Endothelial cell of umbilical vein (primary cell): ENCODE measurements at regions not wholly inside any gene's neighbourhood (a gene's known extent, or its start where the extent isn't known, plus 50 kb on each side); places are given as distances from the start of the nearest gene placed in this dataset.

ENCODE experiments used
- BruUV-seq: library from RNA; stranded (reverse); fragments of 400-500 nt; replicated peaks from 2 replicates; lab custom pipeline; 2021; lab: Mats Ljungman, UMichigan
- CTCF ChIA-PET: fragments of 300-600, 350-600 bp; sonication (Branson Sonifier 250); formaldehyde crosslinking; loops from one replicate; lab custom pipeline; 2021; ENCODE audit warnings: antibody characterized with exemption, inconsistent platforms; lab: Charles Lee
- POLR2A ChIA-PET: fragments of 300-600, 350-600 bp; sonication (Branson Sonifier 250); formaldehyde crosslinking; loops from one replicate; lab custom pipeline; 2021; ENCODE audit warnings: antibody characterized with exemption, inconsistent platforms; lab: Charles Lee
- DNase-seq: peaks from one replicate; pipeline ENCODE4 v3.0.0-alpha.2; 2011; ENCODE audit warnings: low read depth, low spot score
- FAIRE-seq: peaks from 2 replicates; lab custom pipeline; 2011; peaks lifted over from hg19 to GRCh38; lab: Jason Lieb, UNC
- H2AFZ ChIP-seq: 2 replicates; pipeline ENCODE4 v1.6.0; 2012; ENCODE audit warnings: low read depth, low read length, control low read depth, inconsistent platforms
- H3K27ac ChIP-seq: 2 replicates; pipeline ENCODE4 v1.5.1; 2011; ENCODE audit warnings: low read depth, mild to moderate bottlenecking, control low read depth, low read length, moderate library complexity; ENCODE audit not compliant: insufficient read depth
- H3K27me3 ChIP-seq, 2 experiments: 2 replicates each; pipeline versions ENCODE4 v1.6.0 to v1.6.1; 2011; ENCODE audit warnings: low read length in 2 of 2, mixed read lengths in 1 of 2; ENCODE audit not compliant: control insufficient read depth in 2 of 2, insufficient read depth in 2 of 2
- H3K36me3 ChIP-seq, 2 experiments: 2 replicates in 1 of 2; 3 replicates in 1 of 2; pipeline ENCODE4 v1.5.1; 2011; ENCODE audit warnings: low read length in 2 of 2, mild to moderate bottlenecking in 1 of 2, moderate library complexity in 1 of 2; ENCODE audit not compliant: control insufficient read depth in 2 of 2, insufficient read depth in 2 of 2; ENCODE audit errors: extremely low read depth in 1 of 2
- H3K4me1 ChIP-seq: 3 replicates; pipeline ENCODE4 v1.5.1; 2011; ENCODE audit warnings: mild to moderate bottlenecking, low read length; ENCODE audit not compliant: control insufficient read depth, insufficient read depth; ENCODE audit errors: extremely low read depth
- H3K4me2 ChIP-seq: 2 replicates; pipeline ENCODE4 v1.6.1; 2011; ENCODE audit warnings: low read length, control low read depth, mixed read lengths; ENCODE audit not compliant: insufficient read depth
- H3K4me3 ChIP-seq, 3 experiments: fragments of 200-600 bp in 1 of 3; sonication (generic), shearing (Covaris generic) in 1 of 3; replicated peaks in 1 of 3; 2 replicates each; pipeline ENCODE4 v1.5.1; 2011 to 2016; ENCODE audit warnings: control low read depth in 3 of 3, low read length in 3 of 3, mild to moderate bottlenecking in 2 of 3, inconsistent platforms in 1 of 3, low read depth in 1 of 3, moderate library complexity in 1 of 3; ENCODE audit not compliant: insufficient read depth in 1 of 3
- H3K79me2 ChIP-seq: 2 replicates; pipeline ENCODE4 v1.6.0; 2012; ENCODE audit warnings: low read length, inconsistent platforms; ENCODE audit not compliant: control insufficient read depth, insufficient read depth
- H3K9ac ChIP-seq: replicated peaks from 2 replicates; pipeline ENCODE3; 2011; ENCODE audit warnings: low read length, control low read depth; ENCODE audit not compliant: insufficient read depth; ENCODE audit errors: extremely low read depth
- H3K9me1 ChIP-seq: replicated peaks from 3 replicates; pipeline ENCODE4 v1.6.0; 2011; ENCODE audit warnings: mild to moderate bottlenecking, low read length; ENCODE audit not compliant: control insufficient read depth, insufficient read depth; ENCODE audit errors: extremely low read depth
- H3K9me3 ChIP-seq: replicated peaks from 2 replicates; pipeline ENCODE4 v1.5.1; 2012; ENCODE audit warnings: low read length, inconsistent platforms; ENCODE audit not compliant: control insufficient read depth, insufficient read depth
- H4K20me1 ChIP-seq: replicated peaks from 2 replicates; pipeline ENCODE3; 2011; ENCODE audit warnings: mild to moderate bottlenecking, low read length; ENCODE audit not compliant: control insufficient read depth, insufficient read depth; ENCODE audit errors: extremely low read depth
- EZH2 ChIP-seq: IDR thresholded peaks from 2 replicates; pipeline ENCODE4 v1.6.1; 2012; ENCODE audit warnings: borderline replicate concordance, low read depth, mild to moderate bottlenecking, moderate library complexity, low read length, inconsistent platforms; ENCODE audit not compliant: severe bottlenecking
- FOS ChIP-seq: IDR thresholded peaks from 2 replicates; pipeline ENCODE4 v1.6.1; 2011; ENCODE audit warnings: mild to moderate bottlenecking, low read length, moderate library complexity, borderline replicate concordance; ENCODE audit not compliant: insufficient read depth
- GATA2 ChIP-seq: IDR thresholded peaks from 2 replicates; pipeline ENCODE4 v1.7.0; 2011; ENCODE audit warnings: low read depth, mild to moderate bottlenecking, moderate library complexity, mixed read lengths, low read length; ENCODE audit not compliant: insufficient read length, insufficient read depth
- JUN ChIP-seq: IDR thresholded peaks from 2 replicates; pipeline ENCODE4 v1.6.1; 2011; ENCODE audit warnings: borderline replicate concordance, low read depth; ENCODE audit not compliant: insufficient read length, insufficient read depth
- MYC ChIP-seq: IDR thresholded peaks from one replicate; pipeline ENCODE4 v1.6.1; 2011; ENCODE audit warnings: mild to moderate bottlenecking, low read depth, low read length
- POLR2A ChIP-seq: IDR thresholded peaks from 2 replicates; pipeline ENCODE4 v1.6.1; 2012; ENCODE audit warnings: low read depth, mild to moderate bottlenecking, control low read depth, low read length
- POLR2AphosphoS5 ChIP-seq: IDR thresholded peaks from 2 replicates; pipeline ENCODE4 v1.6.1; 2012; ENCODE audit warnings: low read depth, mild to moderate bottlenecking, control low read depth, low read length, moderate library complexity; ENCODE audit not compliant: insufficient read depth
- dilution Hi-C: fragments of 300-500 bp; cut with MboI; formaldehyde crosslinking; loops from one replicate; pipeline ENCODE4 v1.15.0; 2019; ENCODE audit warnings: low sequenced_read_pairs; ENCODE audit not compliant: extremely low pct_ligation_motif_present
- intact Hi-C: fragments of 100-400 bp; cut with micrococcal nuclease; formaldehyde crosslinking; loops from one replicate; pipeline ENCODE4 v1.10.0; 2022
- TF ChIP-seq, protein P1 (sequence below), 2 donors: IDR thresholded peaks; 1 replicate in 1 of 2; 2 replicates in 1 of 2; pipeline ENCODE4 v1.5.1; 2011; ENCODE audit warnings: low read length in 2 of 2, mild to moderate bottlenecking in 2 of 2, moderate library complexity in 2 of 2, control low read depth in 1 of 2, inconsistent platforms in 1 of 2, low read depth in 1 of 2; ENCODE audit not compliant: insufficient read depth in 1 of 2; ENCODE audit errors: extremely low read depth in 1 of 2
- TF ChIP-seq, protein P2 (sequence below): IDR thresholded peaks from 2 replicates; pipeline ENCODE4 v1.6.1; 2011; ENCODE audit not compliant: insufficient read depth, insufficient read length

DNA sequence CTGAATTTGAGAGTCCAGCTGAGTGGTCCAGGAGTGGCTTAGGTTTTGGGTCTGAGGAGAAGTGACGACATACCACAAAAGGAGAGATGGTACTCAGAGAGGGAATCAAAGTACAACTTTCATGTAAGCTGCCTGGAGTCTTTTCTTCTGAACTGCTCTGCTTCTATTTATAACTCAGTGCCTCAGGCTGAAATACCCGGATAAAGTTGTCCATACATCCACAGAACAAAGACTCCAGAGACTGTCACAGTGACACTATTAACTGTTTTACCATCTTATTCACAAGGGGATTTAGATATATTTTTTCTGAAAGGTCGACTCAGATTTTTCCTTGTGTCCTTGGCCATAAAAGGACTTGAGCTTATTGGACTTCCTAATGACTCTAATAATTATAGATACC is 264.3 kb upstream of the DNAJC19 start:
- no peaks in the 10 kb centered on the region for H3K36me3 ChIP-seq
- H3K4me2 ChIP-seq = no peak overlapping the region
- no TSS peak for BruUV-seq
- intact Hi-C loops (no loop called here), dilution Hi-C loops (no loop called here)
- no peak overlapping the region for H3K27ac ChIP-seq
- no peaks in the 10 kb centered on the region for H4K20me1 ChIP-seq
- no peak overlapping the region for H3K4me3 ChIP-seq
- no peak overlapping the region for H2AFZ ChIP-seq
- H3K9ac ChIP-seq = no peak overlapping the region
- FAIRE-seq = no peak
- no peaks in the 10 kb centered on the region for H3K4me1 ChIP-seq
- H3K27me3 ChIP-seq = no peaks in the 10 kb centered on the region
- CTCF ChIA-PET = interaction anchor here (0.7 to 2.9 kb wide), 3 partner anchors 25 to 165 kb away, joined by 3 to 9 read pairs (median 5); no protein-coding TSS in a partner anchor
- POLR2A ChIA-PET = no interaction called here
- no peaks in the 10 kb centered on the region for H3K9me1 ChIP-seq
- H3K79me2 ChIP-seq = no peaks in the 10 kb centered on the region
- TF ChIP-seq JUN (no peak), GATA2 (no peak)
- H3K9me3 ChIP-seq = no peaks in the 10 kb centered on the region
- DNase-seq = no peak

DNA sequence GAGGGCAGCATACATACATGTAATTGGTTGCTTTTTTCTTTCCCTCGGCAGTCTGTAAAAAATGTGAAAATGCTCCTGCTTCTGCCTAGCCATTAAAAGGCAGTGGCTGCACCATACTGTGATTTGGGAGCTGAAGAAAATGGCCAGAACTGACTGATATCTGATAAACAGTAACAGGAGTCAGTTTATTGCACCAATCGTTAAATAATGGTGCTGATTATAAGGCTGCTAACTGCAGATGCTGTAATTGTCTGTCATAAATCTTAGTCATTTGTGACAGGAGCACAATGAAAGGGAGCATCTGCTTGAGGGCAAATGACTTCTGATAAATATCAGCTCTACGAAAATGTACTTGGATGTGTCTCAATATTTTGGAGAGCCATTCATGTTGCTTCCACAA is 263.1 kb upstream of the DNAJC19 start:
- no peak for DNase-seq
- Histone ChIP-seq H3K27ac (no peak overlapping the region), H3K9me3 (no peaks in the 10 kb centered on the region), H3K79me2 (no peaks in the 10 kb centered on the region), H3K27me3 (no peaks in the 10 kb centered on the region), H3K9me1 (no peaks in the 10 kb centered on the region), H3K4me1 (no peaks in the 10 kb centered on the region), H3K4me3 (no peak overlapping the region), H3K4me2 (no peak overlapping the region), H3K9ac (no peak overlapping the region), H4K20me1 (no peaks in the 10 kb centered on the region), H2AFZ (no peak overlapping the region), H3K36me3 (no peaks in the 10 kb centered on the region)
- TF ChIP-seq FOS (no peak), GATA2 (no peak), JUN (no peak), POLR2AphosphoS5 (no peak), POLR2A (no peak), EZH2 (no peak), MYC (no peak)
- TF ChIP-seq, protein P1, sequence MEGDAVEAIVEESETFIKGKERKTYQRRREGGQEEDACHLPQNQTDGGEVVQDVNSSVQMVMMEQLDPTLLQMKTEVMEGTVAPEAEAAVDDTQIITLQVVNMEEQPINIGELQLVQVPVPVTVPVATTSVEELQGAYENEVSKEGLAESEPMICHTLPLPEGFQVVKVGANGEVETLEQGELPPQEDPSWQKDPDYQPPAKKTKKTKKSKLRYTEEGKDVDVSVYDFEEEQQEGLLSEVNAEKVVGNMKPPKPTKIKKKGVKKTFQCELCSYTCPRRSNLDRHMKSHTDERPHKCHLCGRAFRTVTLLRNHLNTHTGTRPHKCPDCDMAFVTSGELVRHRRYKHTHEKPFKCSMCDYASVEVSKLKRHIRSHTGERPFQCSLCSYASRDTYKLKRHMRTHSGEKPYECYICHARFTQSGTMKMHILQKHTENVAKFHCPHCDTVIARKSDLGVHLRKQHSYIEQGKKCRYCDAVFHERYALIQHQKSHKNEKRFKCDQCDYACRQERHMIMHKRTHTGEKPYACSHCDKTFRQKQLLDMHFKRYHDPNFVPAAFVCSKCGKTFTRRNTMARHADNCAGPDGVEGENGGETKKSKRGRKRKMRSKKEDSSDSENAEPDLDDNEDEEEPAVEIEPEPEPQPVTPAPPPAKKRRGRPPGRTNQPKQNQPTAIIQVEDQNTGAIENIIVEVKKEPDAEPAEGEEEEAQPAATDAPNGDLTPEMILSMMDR (IDR thresholded peaks at IDR 0.05; ENCODE audit: extremely low read depth in 1 of 2, insufficient read depth in 1 of 2, low read depth in 1 of 2, low read length in 2 of 2) = no peak
- TF ChIP-seq, protein P2, sequence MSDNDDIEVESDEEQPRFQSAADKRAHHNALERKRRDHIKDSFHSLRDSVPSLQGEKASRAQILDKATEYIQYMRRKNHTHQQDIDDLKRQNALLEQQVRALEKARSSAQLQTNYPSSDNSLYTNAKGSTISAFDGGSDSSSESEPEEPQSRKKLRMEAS = no peak
- ChIA-PET POLR2A (no interaction called here), CTCF (interaction anchor here (2.4 to 2.9 kb wide), 2 partner anchors 26 to 42 kb away, joined by 5 to 9 read pairs; no protein-coding TSS in a partner anchor)
- BruUV-seq = no TSS peak
- FAIRE-seq = no peak
- dilution Hi-C loops = no loop called here
- intact Hi-C loops = no loop called here
